ENCODE measurements at regions not wholly inside any gene's neighbourhood (a gene's known extent, or its start where the extent isn't known, plus 50 kb on each side); places are given as distances from the start of the nearest gene placed in this dataset.
"Not testable (repeated sequence)": the region's sequence is repeated elsewhere in the genome, so short reads cannot be mapped to it uniquely, and the experiment has no call there.

DNA sequence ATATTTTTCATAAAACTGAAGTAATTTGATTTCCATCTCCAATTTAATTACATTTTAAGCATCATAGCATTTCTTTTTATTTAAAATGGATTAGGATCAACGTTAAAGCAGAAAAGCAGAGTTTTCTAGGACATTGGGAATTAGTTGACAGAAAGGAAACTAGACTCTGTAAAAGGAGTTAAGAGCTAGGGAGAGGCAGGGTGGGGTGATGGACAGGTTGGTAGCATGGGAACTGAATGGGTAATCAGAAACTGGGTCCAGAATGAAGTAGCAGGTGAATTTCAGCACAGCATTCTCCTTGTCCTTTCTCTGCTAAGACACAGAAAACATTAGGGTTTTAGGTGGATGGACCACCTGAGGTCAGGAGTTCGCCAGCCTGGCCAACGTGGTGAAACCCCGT, 97.6 kb downstream of the ANAPC4 start:
- DNase-seq (ENCODE audit: low read depth), result no peak

DNA sequence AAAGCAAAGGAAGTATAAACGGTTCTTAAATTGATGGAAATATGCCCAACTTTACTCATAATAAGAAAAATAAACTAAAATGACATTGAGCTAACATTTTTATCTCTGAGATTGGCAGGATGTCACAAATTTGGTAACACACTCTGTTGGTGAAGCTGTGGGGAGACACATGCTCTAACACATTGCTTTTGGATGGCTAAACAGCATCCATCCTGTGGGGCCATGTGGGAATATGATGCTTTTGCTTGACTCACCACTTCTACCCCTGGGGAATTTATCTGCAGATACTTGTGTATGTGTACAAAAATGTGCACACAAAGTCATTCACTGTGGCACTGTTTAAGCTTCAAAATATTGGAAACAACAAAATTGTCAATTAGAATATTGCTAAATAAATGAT, 100.2 kb downstream of the ANAPC4 start:
- no peak for DNase-seq (ENCODE audit: low read depth)

DNA sequence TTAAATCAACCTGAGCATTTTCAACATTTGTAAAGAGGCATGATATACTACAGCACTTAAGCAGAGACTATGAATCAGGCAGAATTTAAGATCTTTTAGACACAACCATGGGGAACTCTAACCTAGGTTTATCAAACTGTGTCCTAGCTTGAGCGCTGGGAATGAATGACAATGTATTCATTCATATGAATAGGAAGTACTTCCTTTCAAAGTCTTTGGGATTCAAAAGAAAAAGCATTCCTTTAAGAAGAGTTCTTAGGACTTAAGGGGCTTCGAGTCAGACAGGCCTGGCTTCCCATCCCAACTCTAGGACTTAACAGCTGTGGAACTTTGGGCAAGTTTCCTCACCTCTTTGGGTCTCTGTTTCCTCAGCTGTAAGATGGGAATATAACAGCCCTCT, 104.6 kb downstream of the ANAPC4 start:
- no peak for DNase-seq (ENCODE audit: low read depth)

DNA sequence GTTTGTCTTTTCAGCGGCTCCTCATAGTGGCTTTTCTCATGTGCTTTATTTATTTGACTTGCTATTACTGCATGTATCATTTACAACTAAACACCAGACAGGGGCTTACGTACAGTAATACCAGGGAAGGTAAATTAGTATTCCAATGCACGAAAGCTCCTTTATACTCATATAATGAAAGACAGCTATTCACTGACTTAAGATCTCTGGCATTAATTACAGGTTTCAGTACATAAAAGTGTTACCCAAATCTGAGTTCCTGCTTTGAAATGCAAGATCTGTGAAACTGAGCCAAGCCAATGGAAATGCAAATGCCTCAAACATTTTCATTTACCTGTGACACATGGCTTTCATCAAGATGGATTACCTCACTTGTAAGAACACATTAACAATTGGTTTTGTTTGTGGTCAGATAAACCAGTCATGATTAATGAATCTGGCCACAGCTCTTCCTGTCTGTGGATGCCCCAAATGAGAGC, 107.2 kb downstream of the ANAPC4 start:
- DNase-seq (ENCODE audit: low read depth), result no peak

DNA sequence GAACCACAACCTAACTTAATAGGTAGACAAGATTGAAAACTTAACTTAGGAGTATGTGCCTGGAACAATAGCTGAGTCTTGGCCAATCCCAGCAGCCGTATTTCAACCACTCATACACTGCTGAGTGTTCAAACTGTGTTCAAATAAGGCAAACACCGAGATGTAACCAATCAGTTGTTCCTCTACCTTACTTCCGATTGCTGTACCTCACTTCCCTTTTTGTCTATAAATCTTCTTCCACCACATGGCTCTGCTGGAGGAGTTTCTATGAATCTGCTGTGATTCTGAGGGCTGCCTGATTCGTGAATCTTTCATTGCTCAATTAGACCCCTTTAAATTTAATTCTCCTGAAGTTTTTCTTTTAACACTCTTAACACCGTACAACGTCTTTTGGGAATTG, 108.0 kb downstream of the ANAPC4 start:
- DNase-seq (ENCODE audit: low read depth), result no peak

DNA sequence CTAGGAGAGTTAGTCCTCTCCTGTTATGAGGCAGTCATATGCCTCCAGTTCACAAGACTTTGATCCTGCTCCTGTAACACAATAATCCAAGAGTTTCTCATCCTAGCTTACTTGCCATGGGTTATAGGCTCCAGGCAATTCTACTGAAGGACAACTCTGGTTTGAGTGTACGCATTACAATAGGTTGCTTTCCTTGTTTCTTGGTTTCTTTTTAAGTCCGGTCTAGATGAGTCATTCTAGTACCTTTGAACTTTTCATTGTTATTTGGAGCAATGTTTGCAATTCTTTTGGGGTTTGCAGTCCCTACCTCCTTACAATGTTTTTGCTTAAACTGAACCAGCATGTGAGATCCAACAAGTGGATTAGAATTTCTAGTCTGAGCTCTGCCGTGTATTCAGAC, 109.1 kb downstream of the ANAPC4 start:
- DNase-seq (ENCODE audit: low read depth), result no peak

DNA sequence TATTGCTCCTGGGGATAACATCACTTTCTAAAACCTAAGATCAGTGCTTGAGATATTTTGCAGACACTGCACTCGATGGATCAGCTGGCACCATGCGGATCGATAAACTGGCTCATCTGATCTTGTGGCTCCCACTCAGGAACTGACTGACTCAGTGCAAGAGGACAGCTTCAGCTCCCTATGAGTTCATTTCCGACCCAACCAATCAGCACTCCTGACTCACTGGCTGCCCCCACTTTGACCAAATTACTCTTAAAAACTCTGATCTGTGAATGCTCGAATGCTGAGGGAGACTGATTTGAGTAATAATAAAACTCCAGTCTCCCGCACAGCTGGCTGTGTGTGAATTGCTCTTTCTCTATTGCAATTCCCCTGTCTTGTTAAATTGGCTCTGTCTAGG, 110.1 kb downstream of the ANAPC4 start:
- DNase-seq (ENCODE audit: low read depth), result no peak

DNA sequence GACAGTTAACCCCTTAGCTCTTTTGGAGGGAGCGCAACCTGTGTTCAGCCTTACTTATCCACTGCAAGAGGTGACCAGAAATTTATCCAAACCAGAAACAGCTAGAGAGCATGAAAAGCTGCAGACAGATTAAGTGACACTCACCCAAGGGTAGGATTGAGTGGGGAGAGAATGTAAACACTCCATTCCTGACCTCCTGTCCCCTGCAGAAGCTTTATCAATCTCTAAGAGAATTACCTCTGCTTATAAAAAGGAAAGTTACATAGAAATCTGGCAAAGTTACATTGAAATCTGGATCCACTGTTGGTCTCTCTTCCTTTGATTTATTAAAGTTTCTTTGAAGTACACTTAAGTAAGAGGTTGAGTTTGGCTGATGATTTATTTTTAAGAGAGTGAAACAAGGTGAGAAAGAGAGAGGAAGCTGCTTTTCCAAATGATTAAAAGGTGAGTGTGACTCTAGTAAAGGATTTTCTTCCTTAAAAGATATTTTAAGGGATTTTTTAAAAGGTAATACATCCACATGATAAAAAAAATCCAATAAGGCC, 112.3 kb downstream of the ANAPC4 start:
- DNase-seq (ENCODE audit: low read depth), result no peak

DNA sequence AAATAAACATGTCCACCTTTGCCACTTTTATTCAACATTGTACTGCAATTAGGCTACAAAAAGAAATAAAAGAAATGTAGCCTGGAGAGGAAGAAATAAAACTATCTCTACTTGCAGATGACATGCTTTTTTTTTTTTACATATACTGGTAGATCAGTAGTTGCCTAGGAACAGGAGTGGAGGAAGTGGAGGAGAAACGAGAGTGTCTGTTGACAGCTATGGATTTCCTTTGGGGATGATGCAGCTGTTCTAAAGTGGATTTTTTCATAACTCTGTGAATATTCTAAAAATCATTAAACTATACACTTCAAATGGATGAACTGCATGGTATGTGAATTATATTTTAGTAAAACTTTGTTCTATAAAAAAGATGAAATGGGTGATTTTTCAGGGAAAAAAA, 116.4 kb downstream of the ANAPC4 start:
- DNase-seq (ENCODE audit: low read depth), result no peak

DNA sequence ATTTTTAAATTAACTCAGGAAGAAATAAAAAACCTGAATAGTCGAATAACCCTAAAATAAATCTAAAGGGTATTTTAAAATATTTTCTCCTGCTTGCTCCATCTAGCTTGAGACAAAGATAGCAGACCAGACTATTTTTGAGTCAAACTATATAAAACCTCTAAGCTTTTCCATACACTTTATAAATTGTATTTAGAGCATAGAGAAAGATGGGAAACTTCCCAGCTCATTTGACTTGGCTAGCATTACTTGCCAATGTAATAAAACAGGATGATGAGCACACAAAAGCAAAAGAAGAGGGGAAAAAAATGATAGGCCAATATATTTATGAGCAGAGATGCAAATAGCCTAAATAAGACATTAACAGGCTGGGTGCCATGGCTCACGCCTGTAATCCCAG, 117.1 kb downstream of the ANAPC4 start:
- DNase-seq (ENCODE audit: low read depth), result no peak

DNA sequence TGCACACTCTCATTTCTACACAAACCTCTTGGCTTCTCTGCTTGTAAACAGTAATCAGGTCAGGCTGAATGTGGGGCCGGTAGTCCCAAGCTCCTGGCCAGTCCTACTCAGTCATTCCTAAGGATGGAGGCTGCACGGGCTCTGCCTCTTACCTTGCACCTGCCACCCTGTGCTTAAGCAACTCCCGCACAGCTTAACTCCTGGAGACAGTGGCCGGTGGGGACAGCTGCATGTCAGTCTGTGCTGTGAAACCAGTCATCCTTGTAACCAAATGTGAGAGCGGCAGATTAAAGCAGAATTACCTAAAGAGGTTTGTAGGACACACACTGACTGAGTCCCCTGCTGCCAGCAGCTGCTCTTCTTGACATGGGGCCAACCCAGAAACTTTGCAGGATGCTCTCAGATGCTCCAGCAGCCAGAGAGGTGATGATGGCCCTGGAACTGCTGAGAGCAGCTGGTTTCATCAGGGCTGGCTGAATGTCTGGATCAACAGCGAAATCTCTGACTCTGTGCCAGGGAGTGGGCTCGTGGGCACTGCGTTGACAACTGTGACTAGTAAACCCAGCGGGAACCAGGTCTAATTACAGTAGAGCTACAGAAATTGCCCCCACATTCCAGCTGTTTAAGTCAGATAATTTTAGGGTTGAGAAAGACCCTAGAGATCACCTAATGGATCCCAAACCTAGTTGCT, 123.7 kb downstream of the ANAPC4 start:
- peak; percentile 85 for DNase-seq (ENCODE audit: low read depth)

DNA sequence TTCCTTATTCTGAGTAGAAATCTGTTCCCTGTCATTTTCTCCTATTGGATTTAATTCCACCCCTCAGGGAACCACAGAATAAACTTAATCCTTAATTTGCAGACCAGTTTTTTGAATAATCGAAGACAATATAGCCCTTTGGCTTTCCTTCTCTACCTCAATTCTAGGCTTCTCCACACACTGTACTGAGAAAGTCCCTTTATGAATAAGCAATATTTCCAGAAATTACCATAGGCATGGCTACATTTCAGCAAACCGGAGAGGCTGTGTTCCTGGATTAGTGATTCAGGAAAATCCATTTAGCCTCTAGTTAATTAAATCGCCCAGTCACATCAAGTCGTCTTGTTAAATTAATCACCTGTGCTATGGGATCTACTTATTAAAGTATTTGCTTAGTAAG, 125.1 kb downstream of the ANAPC4 start:
- no peak for DNase-seq (ENCODE audit: low read depth)

DNA sequence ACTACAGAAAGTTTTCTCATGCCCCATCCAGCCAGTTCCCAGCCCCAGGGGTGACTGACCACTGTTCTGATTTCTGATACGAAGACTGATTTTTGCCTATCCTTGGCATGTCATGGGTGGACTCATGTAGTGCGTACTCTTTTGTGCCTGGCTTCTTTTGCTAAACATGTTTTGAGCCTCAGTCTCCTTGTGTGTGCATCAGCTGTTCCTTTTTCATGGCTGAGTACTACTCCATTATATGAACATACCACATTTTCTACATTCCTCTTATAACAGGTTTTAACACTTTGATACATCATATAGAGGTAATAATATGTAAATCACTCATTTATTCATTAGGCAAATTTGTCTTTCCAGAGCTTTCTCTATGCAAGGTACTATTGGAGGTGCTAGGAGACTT, 126.7 kb downstream of the ANAPC4 start:
- DNase-seq (ENCODE audit: low read depth), result no peak

DNA sequence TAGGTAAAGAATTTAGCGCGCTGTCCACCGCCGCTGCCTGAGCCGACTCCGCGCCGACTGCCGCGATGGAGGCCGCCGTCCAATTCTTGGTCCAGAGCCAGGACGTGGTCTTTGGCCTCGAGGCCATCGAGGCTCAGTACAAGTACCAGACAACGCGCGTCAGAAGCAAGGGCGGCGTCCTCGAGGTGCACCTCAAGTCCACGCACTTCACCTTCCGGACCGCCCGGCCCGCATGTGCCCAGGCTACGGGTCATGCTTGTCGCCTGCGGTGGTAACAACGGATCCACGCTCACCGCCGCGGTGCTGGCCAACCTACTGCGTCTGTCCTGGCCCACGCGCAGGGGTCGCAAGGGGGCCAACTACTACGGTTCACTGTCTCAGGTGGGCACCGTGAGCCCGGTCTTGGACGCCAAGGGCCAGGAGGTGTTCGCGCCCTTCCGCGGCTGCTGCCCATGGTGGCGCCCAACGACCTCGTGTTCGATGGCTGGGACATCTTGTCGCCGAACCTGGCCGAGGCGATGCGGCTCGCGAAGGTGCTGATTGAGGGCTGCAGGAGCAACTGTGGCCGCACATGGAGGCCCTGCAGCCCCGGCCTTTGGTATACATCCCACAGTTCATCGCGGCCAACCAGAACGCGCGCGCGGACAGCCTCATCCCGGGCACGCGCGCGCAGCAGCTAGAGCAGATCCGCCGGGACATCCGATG, 128.0 kb downstream of the ANAPC4 start:
- no peak for DNase-seq (ENCODE audit: low read depth)

DNA sequence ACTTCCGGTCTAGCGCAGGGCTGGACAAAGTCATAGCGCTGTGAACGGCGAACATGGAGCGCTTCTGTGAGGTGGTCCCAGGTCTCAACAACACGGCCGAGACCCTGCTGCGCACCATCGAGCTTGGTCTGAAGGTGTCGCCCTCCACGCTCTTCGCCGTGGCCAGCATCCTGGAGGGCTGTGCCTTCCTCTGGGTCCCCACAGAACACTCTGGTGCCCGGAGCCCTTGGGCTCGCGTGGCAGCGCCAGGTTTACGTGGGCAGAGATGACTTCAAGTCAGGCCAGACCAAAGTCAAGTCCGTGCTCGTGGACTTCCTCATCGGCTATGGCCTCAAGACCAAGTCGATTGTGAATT, 128.6 kb downstream of the ANAPC4 start:
- no peak for DNase-seq (ENCODE audit: low read depth)

DNA sequence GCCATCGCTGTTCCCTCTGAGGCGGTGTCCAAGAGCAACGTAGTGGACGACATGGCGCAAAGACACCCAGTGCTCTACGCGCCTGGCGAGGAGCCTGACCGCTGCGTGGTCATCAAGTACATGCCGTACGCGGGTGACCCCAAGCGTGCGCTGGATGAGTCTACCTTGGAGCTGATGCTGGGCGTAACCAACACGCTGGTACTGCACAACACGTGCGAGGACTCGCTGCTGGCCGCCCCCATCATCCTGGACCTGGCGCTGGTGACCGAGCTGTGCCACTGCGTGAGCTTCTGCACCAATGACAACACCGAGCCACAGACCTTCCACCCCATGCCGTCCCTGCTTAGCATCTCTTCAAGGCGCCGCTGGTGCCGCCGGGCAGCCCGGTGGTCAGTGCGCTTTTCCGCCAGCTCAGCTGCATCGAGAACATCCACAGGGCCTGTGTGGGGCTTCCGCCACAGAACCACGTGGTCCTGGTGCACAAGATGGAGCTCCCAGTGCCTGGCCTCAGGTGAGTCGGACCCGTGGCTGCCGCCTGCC, 129.0 kb downstream of the ANAPC4 start:
- DNase-seq (ENCODE audit: low read depth), result no peak

DNA sequence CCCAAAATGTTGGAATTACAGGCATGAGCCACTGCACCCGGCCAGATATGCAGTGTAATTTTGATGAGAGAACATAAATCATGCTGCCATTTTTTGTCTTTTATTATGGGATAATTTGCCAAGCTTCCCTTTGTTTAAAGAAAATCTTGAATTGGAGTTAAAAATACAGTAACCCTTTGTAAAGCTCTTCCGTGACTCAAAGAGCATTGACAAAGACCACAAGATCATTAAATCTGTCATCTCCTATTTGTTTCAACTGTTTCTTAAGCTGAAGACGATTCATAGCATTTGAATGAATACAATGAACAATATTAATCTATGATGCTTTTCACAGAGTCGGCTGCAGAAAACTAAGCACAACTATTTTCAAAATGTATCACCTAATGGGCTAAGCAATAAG, 132.6 kb downstream of the ANAPC4 start:
- DNase-seq (ENCODE audit: low read depth), result no peak

DNA sequence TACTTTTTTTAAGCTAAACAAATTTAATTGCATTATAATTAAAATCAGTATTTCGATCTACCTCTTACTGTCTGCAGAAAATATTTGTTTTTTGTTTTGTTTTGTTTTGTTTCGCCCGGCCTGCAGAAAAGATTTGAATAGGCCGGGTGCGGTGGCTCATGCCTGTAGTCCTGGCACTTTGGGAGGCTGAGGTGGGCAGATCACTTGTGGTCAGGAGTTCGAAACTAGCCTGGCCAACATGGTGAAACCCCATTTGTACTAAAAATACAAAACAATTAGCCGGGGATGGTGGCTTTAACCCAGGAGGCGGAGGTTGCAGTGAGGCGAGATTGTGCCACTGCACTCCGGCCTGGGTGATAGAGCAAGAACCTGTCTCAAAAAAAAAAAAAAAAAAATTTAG, 134.8 kb downstream of the ANAPC4 start:
- DNase-seq (ENCODE audit: low read depth), result not testable (repeated sequence)

DNA sequence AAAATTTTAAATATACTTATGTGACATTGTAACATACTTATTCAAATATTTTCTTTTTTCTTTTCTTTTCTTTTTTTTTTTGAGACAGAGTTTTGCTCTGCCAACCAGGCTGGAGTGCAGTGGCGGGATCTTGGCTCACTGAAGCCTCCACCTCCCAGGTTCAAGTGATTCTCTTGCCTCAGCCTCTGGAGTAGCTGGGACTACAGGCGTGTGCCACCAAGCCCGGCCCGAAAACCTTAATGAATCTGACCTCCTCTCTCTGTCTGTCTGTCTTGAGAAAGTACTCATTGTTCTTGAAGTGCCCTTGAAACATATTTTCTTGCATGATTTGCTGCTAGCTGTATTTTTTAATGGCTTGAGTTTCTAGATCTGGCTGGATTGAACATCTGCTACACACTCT, 136.8 kb downstream of the ANAPC4 start:
- DNase-seq (ENCODE audit: low read depth), result no peak

DNA sequence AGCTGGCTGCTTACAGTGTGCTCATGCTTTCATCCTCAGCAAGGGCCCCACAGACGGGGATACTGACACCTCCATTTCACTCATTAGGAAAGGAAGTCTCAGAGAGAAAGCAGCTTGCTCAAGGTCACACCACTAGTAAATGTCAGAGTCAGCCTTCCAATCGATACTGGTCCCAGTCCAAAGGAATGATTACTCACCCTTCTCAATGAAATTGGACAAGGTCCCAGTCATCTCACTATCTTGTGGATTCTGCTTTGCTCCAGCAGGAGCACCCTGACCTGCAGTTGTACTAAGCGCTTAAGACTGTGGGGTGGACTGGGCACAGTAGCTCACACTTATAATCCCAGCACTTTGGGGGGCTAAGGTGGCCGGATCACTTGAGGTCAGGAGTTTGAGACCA, 132.2 kb upstream of the SLC34A2 start:
- no peak for DNase-seq (ENCODE audit: low read depth)

DNA sequence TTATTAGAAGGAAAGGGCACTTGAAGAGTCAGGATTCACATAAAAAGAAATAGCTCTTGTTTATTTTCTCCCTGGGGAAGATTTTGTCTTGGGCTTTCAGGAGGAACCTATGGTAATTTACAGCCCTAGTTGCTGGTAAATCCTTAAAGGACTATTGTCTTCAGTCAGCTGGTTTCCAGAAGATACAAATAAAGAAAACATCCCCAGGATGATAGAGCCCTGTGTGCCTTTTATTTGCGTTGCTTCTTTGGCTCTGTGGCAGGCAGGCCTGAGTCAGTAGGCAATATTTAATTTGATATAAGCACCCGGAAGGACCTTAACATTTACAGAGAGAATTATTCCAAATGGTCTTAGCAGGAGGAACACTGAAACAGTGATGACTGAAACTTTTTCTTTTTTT, 131.0 kb upstream of the SLC34A2 start:
- no peak for DNase-seq (ENCODE audit: low read depth)

DNA sequence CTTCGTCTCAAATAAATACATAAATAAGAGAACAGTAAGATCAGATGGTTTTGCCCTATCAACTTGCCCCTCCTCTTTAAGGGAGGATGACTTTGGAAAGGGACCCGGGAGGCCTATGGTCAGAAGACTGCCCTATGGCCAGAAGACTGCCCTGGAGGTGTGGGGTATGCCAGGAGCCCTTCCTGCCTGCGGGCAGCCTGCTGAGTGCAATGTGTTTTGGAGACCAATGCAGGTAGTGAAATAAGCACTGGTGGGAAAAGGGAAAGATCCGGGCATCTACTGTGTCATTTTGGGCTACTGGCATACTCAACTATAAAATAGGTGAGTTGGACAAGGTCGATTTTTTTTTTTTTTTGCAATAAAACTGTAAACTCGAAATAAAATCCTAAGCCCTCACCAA, 129.8 kb upstream of the SLC34A2 start:
- DNase-seq (ENCODE audit: low read depth), result no peak

DNA sequence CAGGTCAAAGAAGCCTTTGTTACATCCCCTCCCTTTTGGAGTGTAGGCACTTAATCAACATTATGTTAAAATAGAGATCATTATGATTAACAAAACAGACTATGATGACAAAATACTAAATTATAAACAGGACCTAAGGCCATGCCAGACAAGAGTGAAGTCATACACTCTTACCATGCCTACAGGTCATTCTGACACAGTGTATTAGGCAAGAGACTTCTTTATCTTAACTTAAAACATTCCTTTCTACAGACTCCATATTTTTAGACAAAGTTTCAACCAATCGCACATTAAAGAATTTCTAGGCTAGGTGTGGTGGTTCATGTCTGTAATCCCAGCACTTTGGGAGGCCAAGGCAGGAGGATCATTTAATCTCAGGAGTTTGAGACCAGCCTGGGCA, 128.6 kb upstream of the SLC34A2 start:
- DNase-seq (ENCODE audit: low read depth), result no peak

All from myocyte (in vitro differentiated cells).